HPDE6-E6E7 (cell line): ENCODE measurements at regions not wholly inside any gene's neighbourhood (a gene's known extent, or its start where the extent isn't known, plus 50 kb on each side); places are given as distances from the start of the nearest gene placed in this dataset.
"Not testable (repeated sequence)": the region's sequence is repeated elsewhere in the genome, so short reads cannot be mapped to it uniquely, and the experiment has no call there.

ENCODE experiments used
- DNase-seq: peaks from one replicate; pipeline ENCODE4 v3.0.0; 2011; ENCODE audit warnings: missing footprints; ENCODE audit errors: extremely low spot score

- no peak for DNase-seq
These were observed 143.4 kb upstream of the ITGB1 start for GRCh38 chr10:33101392-33101787.

- no peak for DNase-seq
These were observed 142.9 kb upstream of the ITGB1 start for GRCh38 chr10:33100781-33101391.

- DNase-seq, result no peak
These were observed 141.7 kb upstream of the ITGB1 start for GRCh38 chr10:33099748-33100147.

GRCh38 chr10:33098951-33099663, 141.1 kb upstream of the ITGB1 start:
- no peak for DNase-seq

GRCh38 chr10:33095867-33096815, 138.1 kb upstream of the ITGB1 start:
- DNase-seq, result no peak

GRCh38 chr10:33094263-33095051, 136.4 kb upstream of the ITGB1 start:
- DNase-seq, result no peak

- no peak for DNase-seq
These were observed 135.3 kb upstream of the ITGB1 start for GRCh38 chr10:33093362-33093761.

GRCh38 chr10:33092596-33092995, 134.6 kb upstream of the ITGB1 start:
- DNase-seq, result no peak

- no peak for DNase-seq
These were observed 133.2 kb upstream of the ITGB1 start for GRCh38 chr10:33091201-33091600.

GRCh38 chr10:33088990-33089389, 131.0 kb upstream of the ITGB1 start:
- DNase-seq, result no peak

- DNase-seq, result no peak
These were observed 129.9 kb upstream of the ITGB1 start for GRCh38 chr10:33087922-33088321.

GRCh38 chr10:33087152-33087551, 129.1 kb upstream of the ITGB1 start:
- no peak for DNase-seq

GRCh38 chr10:33086100-33086499, 128.1 kb upstream of the ITGB1 start:
- DNase-seq, result no peak

- no peak for DNase-seq
These were observed 127.3 kb upstream of the ITGB1 start for GRCh38 chr10:33085313-33085833.

GRCh38 chr10:33084453-33084852, 126.4 kb upstream of the ITGB1 start:
- DNase-seq, result no peak

- no peak for DNase-seq
These were observed 124.4 kb upstream of the ITGB1 start for GRCh38 chr10:33082373-33082895.

- DNase-seq, result not testable (repeated sequence)
These were observed 122.4 kb upstream of the ITGB1 start for GRCh38 chr10:33080467-33080866.

GRCh38 chr10:33074443-33074842, 116.4 kb upstream of the ITGB1 start:
- no peak for DNase-seq

- no peak for DNase-seq
These were observed 115.8 kb upstream of the ITGB1 start for GRCh38 chr10:33073641-33074415.

GRCh38 chr10:33071857-33072256, 113.8 kb upstream of the ITGB1 start:
- no peak for DNase-seq
